ENCODE measurements at regions not wholly inside any gene's neighbourhood (a gene's known extent, or its start where the extent isn't known, plus 50 kb on each side); places are given as distances from the start of the nearest gene placed in this dataset.

GRCh38 chr4:171674781-171675180 lies 138.4 kb upstream of the GALNTL6 start:
- no peak for DNase-seq (ENCODE audit: low read depth, low spot score)
- H3K79me2 ChIP-seq (ENCODE audit: insufficient read depth, low read length) = no peaks in the 10 kb centered on the region
- ATAC-seq = no peak
- no peaks in the 10 kb centered on the region for H4K20me1 ChIP-seq (ENCODE audit: insufficient read depth)
- RAD21 ChIA-PET (ENCODE audit: low non-redundant PET in 1 of 2, low total read pairs in 2 of 2, uncharacterized antibody in 2 of 2, unreplicated experiment in 2 of 2) = no interaction called here
- H3K4me1 ChIP-seq (ENCODE audit: control insufficient read depth in 1 of 2, insufficient read depth in 2 of 2, low read length in 2 of 2) = no peaks in the 10 kb centered on the region
- H3K36me3 ChIP-seq (ENCODE audit: control insufficient read depth in 1 of 2, insufficient read depth in 2 of 2, low read length in 2 of 2) = no peaks in the 10 kb centered on the region
- CTCF ChIA-PET = no interaction called here
- POLR2A ChIA-PET = no interaction called here
- no peaks in the 10 kb centered on the region for H3K9me2 ChIP-seq (ENCODE audit: insufficient read depth)
- no peaks in the 10 kb centered on the region for H3K27me3 ChIP-seq (ENCODE audit: insufficient read depth, low read length)
- no peaks in the 10 kb centered on the region for H3K9me3 ChIP-seq (ENCODE audit: control insufficient read depth in 1 of 2, insufficient read depth in 1 of 2, low read depth in 1 of 2, low read length in 2 of 2)
- no TSS peak for BruUV-seq (replicated peaks)
- intact Hi-C loops (cut with micrococcal nuclease) = no loop called here
- no peak overlapping the region for H3K4me3 ChIP-seq (replicated peaks in 1 of 2; ENCODE audit: low read depth in 1 of 2, low read length in 2 of 2)
- no peak overlapping the region for H3K9ac ChIP-seq (ENCODE audit: low read length)
- no peak overlapping the region for H2AFZ ChIP-seq (ENCODE audit: low read depth, low read length, poor library complexity, severe bottlenecking)
- H3K4me2 ChIP-seq (ENCODE audit: low read length) = no peak overlapping the region
- H3K27ac ChIP-seq (ENCODE audit: low read depth, low read length) = no peak overlapping the region
- TF ChIP-seq SIN3A (IDR thresholded peaks at IDR 0.05; ENCODE audit: low read depth) = no peak
- no peak for TF ChIP-seq ZNF274 (IDR thresholded peaks at IDR 0.05; ENCODE audit: low read depth, low read length)
- TF ChIP-seq EZH2phosphoT487 (IDR thresholded peaks at IDR 0.05; ENCODE audit: borderline replicate concordance) = no peak
- TF ChIP-seq JUND (IDR thresholded peaks at IDR 0.05) = no peak
- no peak for TF ChIP-seq POLR2AphosphoS5 (IDR thresholded peaks at IDR 0.05; ENCODE audit: low read depth, low read length)
- TF ChIP-seq ZFX (IDR thresholded peaks at IDR 0.05) = no peak
- TF ChIP-seq CTCF (IDR thresholded peaks at IDR 0.05 in 2 of 3, conservative IDR thresholded peaks at IDR 0.05 in 1 of 3; ENCODE audit: borderline replicate concordance in 1 of 3, insufficient read depth in 1 of 3, low read depth in 2 of 3, low read length in 2 of 3) = no peak
- TF ChIP-seq FOSL1 (IDR thresholded peaks at IDR 0.05; ENCODE audit: low read depth) = no peak
- no peak for TF ChIP-seq CEBPB (IDR thresholded peaks at IDR 0.05; ENCODE audit: low read depth)
- no peak for TF ChIP-seq SRF (IDR thresholded peaks at IDR 0.05; ENCODE audit: low read depth)
- no peak for TF ChIP-seq REST (IDR thresholded peaks at IDR 0.05; ENCODE audit: low read depth)
- TF ChIP-seq ZBTB33 (IDR thresholded peaks at IDR 0.05; ENCODE audit: extremely low read depth, insufficient replicate concordance, low read length) = no peak
- no peak for TF ChIP-seq POLR2A (IDR thresholded peaks at IDR 0.05; ENCODE audit: borderline replicate concordance, extremely low read depth, insufficient read depth, insufficient read length)
- TF ChIP-seq RAD21 (IDR thresholded peaks at IDR 0.05; ENCODE audit: low read depth) = no peak
- no peak for TF ChIP-seq EZH2 (IDR thresholded peaks at IDR 0.05)
- no peak for TF ChIP-seq MAX (IDR thresholded peaks at IDR 0.05)
- TF ChIP-seq YY1 (IDR thresholded peaks at IDR 0.05; ENCODE audit: extremely low read depth, insufficient replicate concordance, low read depth, low read length) = no peak
- TF ChIP-seq ELF1 (IDR thresholded peaks at IDR 0.05; ENCODE audit: borderline replicate concordance, low read depth) = no peak
